GM23248 (cell line): ENCODE measurements at regions not wholly inside any gene's neighbourhood (a gene's known extent, or its start where the extent isn't known, plus 50 kb on each side); places are given as distances from the start of the nearest gene placed in this dataset.

Experiments used
- DNase-seq: peaks from one replicate; pipeline ENCODE4 v3.0.0-alpha.2; 2015
- H2AFZ ChIP-seq: fragments of 200-600 bp; sonication (generic); 2 replicates; pipeline ENCODE4 v1.6.1; 2016; ENCODE audit warnings: antibody characterized with exemption
- H3F3A ChIP-seq: fragments of 200-600 bp; sonication (generic); 2 replicates; pipeline ENCODE4 v1.6.1; 2016; ENCODE audit warnings: mild to moderate bottlenecking, antibody characterized with exemption, mixed run types; ENCODE audit not compliant: insufficient read depth
- H3K27ac ChIP-seq: fragments of 200-600 bp; sonication (generic); 2 replicates; pipeline ENCODE4 v1.5.1; 2016; ENCODE audit warnings: mild to moderate bottlenecking
- H3K27me3 ChIP-seq: fragments of 200-600 bp; sonication (generic); replicated peaks from 2 replicates; pipeline ENCODE4 v1.6.1; 2016; ENCODE audit warnings: mild to moderate bottlenecking; ENCODE audit not compliant: insufficient read depth
- H3K36me3 ChIP-seq: fragments of 200-600 bp; sonication (generic); 2 replicates; pipeline ENCODE4 v1.6.1; 2016; ENCODE audit warnings: low read depth, mild to moderate bottlenecking
- H3K4me1 ChIP-seq: fragments of 200-600 bp; sonication (generic); 2 replicates; pipeline ENCODE4 v1.6.1; 2016; ENCODE audit warnings: mild to moderate bottlenecking; ENCODE audit not compliant: insufficient read depth
- H3K4me2 ChIP-seq: fragments of 200-600 bp; sonication (generic); one replicate; pipeline ENCODE4 v1.6.1; 2016; ENCODE audit warnings: mild to moderate bottlenecking; ENCODE audit not compliant: unreplicated experiment
- H3K4me3 ChIP-seq: fragments of 200-600 bp; sonication (generic); 2 replicates; pipeline ENCODE4 v1.5.1; 2016; ENCODE audit warnings: mild to moderate bottlenecking
- H3K79me2 ChIP-seq: fragments of 200-600 bp; sonication (generic); 2 replicates; pipeline ENCODE4 v1.6.1; 2016; ENCODE audit warnings: mild to moderate bottlenecking; ENCODE audit not compliant: insufficient read depth
- H3K9ac ChIP-seq: fragments of 200-600 bp; sonication (generic); 2 replicates; pipeline ENCODE4 v1.6.1; 2016; ENCODE audit warnings: mild to moderate bottlenecking
- H3K9me2 ChIP-seq: fragments of 200-600 bp; sonication (generic); 2 replicates; pipeline ENCODE4 v1.6.1; 2016; ENCODE audit warnings: mixed run types, mild to moderate bottlenecking, moderate library complexity; ENCODE audit not compliant: insufficient read depth
- H3K9me3 ChIP-seq: fragments of 200-600 bp; sonication (generic); one replicate; pipeline ENCODE4 v1.6.1; 2017; ENCODE audit warnings: low read depth
- H4K20me1 ChIP-seq: fragments of 200-600 bp; sonication (generic); 2 replicates; pipeline ENCODE4 v1.6.0; 2016; ENCODE audit not compliant: insufficient read depth
- EZH2 ChIP-seq: fragments of 200-600 bp; sonication (generic); IDR thresholded peaks from 2 replicates; pipeline ENCODE4 v1.6.1; 2018; ENCODE audit warnings: antibody characterized with exemption, mild to moderate bottlenecking; ENCODE audit not compliant: insufficient read depth, poor library complexity, severe bottlenecking
- EZH2phosphoT487 ChIP-seq: fragments of 200-600 bp; sonication (generic); IDR thresholded peaks from 2 replicates; pipeline ENCODE4 v1.6.1; 2018; ENCODE audit warnings: antibody characterized with exemption, moderate library complexity, mild to moderate bottlenecking, low read depth; ENCODE audit not compliant: insufficient read depth
- WGBS, 2 experiments: methylation state at CpG; one replicate each; pipeline ENCODE4 v1.1.6; 2015 to 2017; ENCODE audit warnings: low lambda C conversion rate in 2 of 2, low coverage in 1 of 2; ENCODE audit errors: missing lambda C conversion rate in 2 of 2; 5-methylcytosine and 5-hydroxymethylcytosine counted together
- in situ Hi-C: fragments of 300-500 bp; cut with MboI; formaldehyde crosslinking; loops from 2 replicates; pipeline ENCODE4 v1.15.0; 2020

DNA sequence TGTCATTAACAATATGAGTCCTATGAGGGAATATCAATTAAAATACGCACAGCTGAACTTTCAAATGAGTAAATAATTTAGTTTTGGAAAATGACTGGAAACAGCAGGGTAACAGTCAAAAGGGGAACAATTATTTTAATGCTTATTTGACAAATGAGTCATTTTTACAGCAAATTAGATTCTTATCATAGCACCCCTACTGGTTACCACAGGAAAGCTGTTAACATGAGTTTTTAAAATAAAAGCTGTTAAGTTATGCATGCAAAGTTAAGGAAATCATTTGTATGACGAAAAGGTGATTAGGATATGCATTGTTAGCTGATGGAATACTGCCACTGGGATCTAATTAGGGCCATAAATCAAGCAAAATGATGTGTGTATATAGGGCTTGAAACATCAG is 435.1 kb upstream of the MEIS1 start:
- Histone ChIP-seq H3K9ac (no peak overlapping the region), H3K9me2 (no peaks in the 10 kb centered on the region), H3K27me3 (no peaks in the 10 kb centered on the region), H3K4me3 (no peak overlapping the region), H3K36me3 (no peaks in the 10 kb centered on the region), H3K9me3 (no peaks in the 10 kb centered on the region), H3K79me2 (no peaks in the 10 kb centered on the region), H3K4me2 (no peak overlapping the region), H4K20me1 (no peaks in the 10 kb centered on the region), H3F3A (no peaks in the 10 kb centered on the region), H3K27ac (no peak overlapping the region), H2AFZ (no peak overlapping the region), H3K4me1 (no peaks in the 10 kb centered on the region)
- WGBS, 2 experiments = 21 to 25% methylated on average over 2 of the region's 2 CpGs
- in situ Hi-C loops = no loop called here
- TF ChIP-seq EZH2phosphoT487 = no peak
- TF ChIP-seq EZH2 = no peak
- DNase-seq = peak; percentile 16

DNA sequence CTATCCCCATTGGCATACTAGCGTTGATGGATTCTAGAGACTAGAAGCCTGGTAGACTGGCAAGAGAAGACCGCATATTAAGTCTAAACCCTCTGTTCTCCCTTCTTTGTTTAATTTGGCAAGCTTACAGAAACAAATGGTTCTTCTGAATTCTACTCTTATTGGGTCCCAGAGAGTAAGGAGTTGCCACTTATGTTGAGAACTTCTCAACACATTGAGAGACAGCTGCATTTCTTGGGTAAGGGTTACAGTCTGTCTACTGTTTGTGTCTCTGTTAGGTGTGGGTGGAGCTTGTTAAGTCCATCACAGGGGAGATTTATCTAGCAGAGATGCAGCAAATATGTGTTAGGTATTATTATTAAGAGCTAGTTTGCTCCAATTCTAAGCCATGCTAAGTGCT is 435.8 kb upstream of the MEIS1 start:
- Histone ChIP-seq H3F3A (no peaks in the 10 kb centered on the region), H2AFZ (no peak overlapping the region)

DNA sequence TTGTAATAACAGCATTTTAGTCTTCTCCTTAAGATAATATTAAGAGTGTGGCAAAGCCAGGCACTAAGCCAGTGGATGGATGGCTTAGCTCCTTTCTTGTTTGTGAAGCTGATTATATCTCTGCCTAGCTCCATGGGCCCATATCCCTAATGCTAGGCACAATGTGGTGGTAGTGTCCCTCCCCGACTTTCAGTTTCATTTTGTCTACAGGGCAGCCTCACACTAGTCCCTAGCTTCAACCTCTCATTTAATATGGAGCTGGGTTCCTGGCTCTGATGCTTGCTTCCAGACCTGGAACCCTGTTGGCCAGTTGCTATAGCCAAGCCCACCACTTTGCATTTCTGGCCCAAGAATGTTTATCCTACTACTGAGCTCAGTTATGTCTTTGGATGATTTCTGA is 437.0 kb upstream of the MEIS1 start:
- Histone ChIP-seq H4K20me1 (no peaks in the 10 kb centered on the region), H3K9ac (no peak overlapping the region), H3F3A (no peaks in the 10 kb centered on the region), H3K36me3 (no peaks in the 10 kb centered on the region), H3K9me3 (no peaks in the 10 kb centered on the region), H2AFZ (no peak overlapping the region), H3K27ac (no peak overlapping the region), H3K79me2 (no peaks in the 10 kb centered on the region), H3K9me2 (no peaks in the 10 kb centered on the region), H3K4me1 (no peaks in the 10 kb centered on the region), H3K4me2 (no peak overlapping the region), H3K27me3 (no peaks in the 10 kb centered on the region), H3K4me3 (no peak overlapping the region)
- in situ Hi-C loops = no loop called here
- TF ChIP-seq EZH2 (no peak), EZH2phosphoT487 (no peak)
- 0% methylated on average over 1 of the region's 1 CpG; no CpG with 5 or more reads in 1 of the 2 experiments for WGBS, 2 experiments
- no peak for DNase-seq

More for the DNA sequence above, 435.8 kb upstream of the MEIS1 start:
- Histone ChIP-seq H3K79me2 (no peaks in the 10 kb centered on the region), H3K27ac (no peak overlapping the region), H3K9me3 (no peaks in the 10 kb centered on the region), H3K4me2 (no peak overlapping the region), H3K27me3 (no peaks in the 10 kb centered on the region), H4K20me1 (no peaks in the 10 kb centered on the region), H3K4me1 (no peaks in the 10 kb centered on the region), H3K9ac (no peak overlapping the region), H3K9me2 (no peaks in the 10 kb centered on the region), H3K36me3 (no peaks in the 10 kb centered on the region), H3K4me3 (no peak overlapping the region)
- DNase-seq = no peak
- in situ Hi-C loops = no loop called here
- TF ChIP-seq EZH2phosphoT487 (no peak), EZH2 (no peak)
- 29 to 40% methylated on average over 2 of the region's 2 CpGs for whole genome bisulfite sequencing, 2 experiments

DNA sequence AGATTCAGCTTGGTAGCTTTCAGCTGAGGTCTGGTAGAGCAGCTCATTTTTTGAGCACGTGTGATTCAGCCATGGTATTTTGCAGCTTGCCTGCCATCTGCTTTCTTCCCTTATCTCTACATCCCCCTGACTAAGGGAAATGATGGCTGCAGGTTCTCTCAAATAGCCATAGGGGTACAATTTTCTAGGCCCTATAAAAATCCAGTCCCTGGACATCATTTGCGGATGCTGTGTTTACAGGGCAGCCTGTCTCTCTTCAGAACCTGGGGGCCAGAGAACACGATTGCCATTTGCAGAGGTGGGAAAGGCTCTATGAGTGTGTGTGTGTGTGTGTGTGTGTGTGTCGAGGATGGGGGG is 442.7 kb upstream of the MEIS1 start:
- no peaks in the 10 kb centered on the region for H3K27me3 ChIP-seq
- no peaks in the 10 kb centered on the region for H4K20me1 ChIP-seq
- no peak overlapping the region for H3K4me2 ChIP-seq
- no peaks in the 10 kb centered on the region for H3K9me2 ChIP-seq
- H3K79me2 ChIP-seq = no peaks in the 10 kb centered on the region
- no peaks in the 10 kb centered on the region for H3K9me3 ChIP-seq
- H3K27ac ChIP-seq = no peak overlapping the region
- H3F3A ChIP-seq = no peaks in the 10 kb centered on the region
- in situ Hi-C loops = no loop called here
- no peaks in the 10 kb centered on the region for H3K4me1 ChIP-seq
- no peak overlapping the region for H3K4me3 ChIP-seq
- H3K36me3 ChIP-seq = no peaks in the 10 kb centered on the region
- no peak overlapping the region for H3K9ac ChIP-seq
- DNase-seq = no peak
- H2AFZ ChIP-seq = no peak overlapping the region
- TF ChIP-seq EZH2phosphoT487 (no peak), EZH2 (no peak)
- 35 to 44% methylated on average over 4 of the region's 4 CpGs for WGBS, 2 experiments
